Hematopoietic multipotent progenitor cell treated with erythropoietin and hydrocortisone succinate and interleukin-3 and kit ligand, for 8 days (in vitro differentiated cells): ENCODE measurements at regions not wholly inside any gene's neighbourhood (a gene's known extent, or its start where the extent isn't known, plus 50 kb on each side); places are given as distances from the start of the nearest gene placed in this dataset.

ENCODE experiments used
- DNase-seq: peaks from one replicate; pipeline ENCODE4 v3.0.0-alpha.2; 2015

- DNase-seq: no peak
These were observed 800.0 kb upstream of the LUZP2 start for GRCh38 chr11:23696688-23697415.

- no peak for DNase-seq
These were observed 792.7 kb upstream of the LUZP2 start for GRCh38 chr11:23704183-23704582.

GRCh38 chr11:23711981-23712380 lies 784.9 kb upstream of the LUZP2 start:
- DNase-seq: no peak

- no peak for DNase-seq
These were observed 777.8 kb upstream of the LUZP2 start for GRCh38 chr11:23719016-23719415.

GRCh38 chr11:23723861-23724260 lies 773.0 kb upstream of the LUZP2 start:
- no peak for DNase-seq

GRCh38 chr11:23725752-23726151 lies 771.1 kb upstream of the LUZP2 start:
- DNase-seq: no peak

GRCh38 chr11:23727387-23727786 lies 769.5 kb upstream of the LUZP2 start:
- DNase-seq: no peak

- DNase-seq: no peak
These were observed 769.1 kb upstream of the LUZP2 start for GRCh38 chr11:23727794-23728193.

- no peak for DNase-seq
These were observed 767.8 kb upstream of the LUZP2 start for GRCh38 chr11:23729088-23729487.

- no peak for DNase-seq
These were observed 766.4 kb upstream of the LUZP2 start for GRCh38 chr11:23730307-23730998.

- no peak for DNase-seq
These were observed 764.8 kb upstream of the LUZP2 start for GRCh38 chr11:23732026-23732425.

- DNase-seq: no peak
These were observed 750.0 kb upstream of the LUZP2 start for GRCh38 chr11:23746896-23747295.

- no peak for DNase-seq
These were observed 747.0 kb upstream of the LUZP2 start for GRCh38 chr11:23749762-23750430.

GRCh38 chr11:23751280-23751679 lies 745.6 kb upstream of the LUZP2 start:
- no peak for DNase-seq

GRCh38 chr11:23755076-23755475 lies 741.8 kb upstream of the LUZP2 start:
- DNase-seq: no peak

- no peak for DNase-seq
These were observed 741.1 kb upstream of the LUZP2 start for GRCh38 chr11:23755769-23756168.

GRCh38 chr11:23759489-23759888 lies 737.4 kb upstream of the LUZP2 start:
- DNase-seq: no peak

GRCh38 chr11:23764286-23764685 lies 732.6 kb upstream of the LUZP2 start:
- DNase-seq: no peak

GRCh38 chr11:23765682-23766252 lies 731.1 kb upstream of the LUZP2 start:
- DNase-seq: no peak

GRCh38 chr11:23767576-23767975 lies 729.3 kb upstream of the LUZP2 start:
- DNase-seq: no peak

GRCh38 chr11:23769214-23769613 lies 727.6 kb upstream of the LUZP2 start:
- DNase-seq: no peak

- no peak for DNase-seq
These were observed 724.8 kb upstream of the LUZP2 start for GRCh38 chr11:23772081-23772480.

- DNase-seq: no peak
These were observed 717.9 kb upstream of the LUZP2 start for GRCh38 chr11:23778971-23779370.

- no peak for DNase-seq
These were observed 716.6 kb upstream of the LUZP2 start for GRCh38 chr11:23780231-23780630.
